Lower leg skin (tissue), 4 donors: ENCODE measurements at regions not wholly inside any gene's neighbourhood (a gene's known extent, or its start where the extent isn't known, plus 50 kb on each side); places are given as distances from the start of the nearest gene placed in this dataset.

ENCODE experiments used
- DNase-seq, 2 donors: peaks; one replicate each; pipeline ENCODE4 v3.0.0-alpha.2; 2019; ENCODE audit warnings: low spot score in 2 of 2
- H3K4me3 ChIP-seq: fragments of 200-600 bp; sonication (generic); 2 replicates; pipeline ENCODE4 v1.5.1; 2017; ENCODE audit warnings: mild to moderate bottlenecking, low read depth; ENCODE audit not compliant: poor library complexity, severe bottlenecking
- CTCF ChIP-seq, 3 donors: fragments of 450-650 bp; IDR thresholded peaks; one replicate each; pipeline ENCODE4 v1.5.1; 2016; ENCODE audit warnings: antibody characterized with exemption in 3 of 3, mild to moderate bottlenecking in 3 of 3, moderate library complexity in 2 of 3
- POLR2A ChIP-seq, 2 donors: fragments of 450-650 bp; IDR thresholded peaks; one replicate each; pipeline ENCODE4 v1.6.1; 2016 to 2017; ENCODE audit warnings: antibody characterized with exemption in 2 of 2, mild to moderate bottlenecking in 1 of 2, moderate library complexity in 1 of 2
- WGBS, 2 donors: methylation state at CpG; one replicate each; pipeline ENCODE4 v1.1.5; 2018; 5-methylcytosine and 5-hydroxymethylcytosine counted together
- intact Hi-C: fragments of 100-400 bp; cut with DNase I; formaldehyde crosslinking; loops from one replicate; pipeline ENCODE4 v1.15.0; 2023; ENCODE audit warnings: low total_unique reads

- H3K4me3 ChIP-seq = no peak overlapping the region
- 77 to 80% methylated on average over 3 of the region's 3 CpGs for WGBS, 2 donors
- intact Hi-C loops = no loop called here
- no peak for TF ChIP-seq CTCF (IDR thresholded peaks at IDR 0.05)
- TF ChIP-seq POLR2A (IDR thresholded peaks at IDR 0.05) = no peak
- no peak for DNase-seq
These were observed 396.6 kb upstream of the GJE1 start for GRCh38 chr6:141736104-141736503.

GRCh38 chr6:141735126-141735525 is 397.6 kb upstream of the GJE1 start:
- intact Hi-C loops = no loop called here
- no peak overlapping the region for H3K4me3 ChIP-seq
- DNase-seq = no peak
- no peak for TF ChIP-seq CTCF (IDR thresholded peaks at IDR 0.05)
- TF ChIP-seq POLR2A (IDR thresholded peaks at IDR 0.05) = no peak

GRCh38 chr6:141734071-141734840 is 398.5 kb upstream of the GJE1 start:
- 78 to 82% methylated on average over 2 of the region's 2 CpGs for WGBS, 2 donors
- intact Hi-C loops = no loop called here
- no peak for DNase-seq
- no peak overlapping the region for H3K4me3 ChIP-seq
- TF ChIP-seq POLR2A (IDR thresholded peaks at IDR 0.05) = no peak
- no peak for TF ChIP-seq CTCF (IDR thresholded peaks at IDR 0.05)

GRCh38 chr6:141729146-141729545 is 403.6 kb upstream of the GJE1 start:
- TF ChIP-seq POLR2A (IDR thresholded peaks at IDR 0.05) = no peak
- no peak for TF ChIP-seq CTCF (IDR thresholded peaks at IDR 0.05)
- WGBS, 2 donors = 73 to 91% methylated on average over 2 of the region's 2 CpGs
- intact Hi-C loops = no loop called here
- no peak for DNase-seq
- no peak overlapping the region for H3K4me3 ChIP-seq

GRCh38 chr6:141728330-141728729 is 404.4 kb upstream of the GJE1 start:
- no peak for DNase-seq
- TF ChIP-seq CTCF (IDR thresholded peaks at IDR 0.05) (no peak), POLR2A (IDR thresholded peaks at IDR 0.05) (no peak)
- WGBS, 2 donors = 69 to 72% methylated on average over 4 of the region's 4 CpGs

DNA sequence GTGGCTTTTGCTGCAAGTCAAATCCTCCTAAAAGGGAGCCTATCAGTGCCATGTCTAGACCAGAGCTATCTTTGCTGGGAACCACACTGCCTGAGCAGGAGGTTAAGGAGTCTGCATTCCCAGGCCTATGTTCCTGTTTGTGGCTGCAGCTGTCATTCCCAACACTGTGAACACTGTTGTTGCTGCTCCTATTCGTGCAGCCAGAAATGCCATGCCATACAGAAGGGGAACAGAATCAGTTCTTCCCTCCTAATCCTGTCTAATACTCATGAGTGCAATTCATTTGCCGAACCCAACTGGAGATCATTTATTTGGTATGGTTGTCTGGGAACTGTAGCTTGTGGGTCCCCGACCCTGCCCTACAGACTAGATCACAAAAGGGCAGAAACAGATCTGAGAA is 406.5 kb upstream of the GJE1 start:
- H3K4me3 ChIP-seq = no peak overlapping the region
- TF ChIP-seq POLR2A (IDR thresholded peaks at IDR 0.05) (no peak), CTCF (IDR thresholded peaks at IDR 0.05) (no peak)
- intact Hi-C loops = no loop called here
- no peak for DNase-seq
- 79 to 80% methylated on average over 3 of the region's 3 CpGs for WGBS, 2 donors

More at GRCh38 chr6:141728330-141728729, 404.4 kb upstream of the GJE1 start:
- no peak overlapping the region for H3K4me3 ChIP-seq
- intact Hi-C loops = no loop called here
